HFFc6 (cell line): ENCODE measurements at regions not wholly inside any gene's neighbourhood (a gene's known extent, or its start where the extent isn't known, plus 50 kb on each side); places are given as distances from the start of the nearest gene placed in this dataset.

Experiments used
- DNase-seq: peaks from one replicate; pipeline ENCODE4 v3.0.0-alpha.2; 2018
- H3K27ac Mint-ChIP-seq: 2 replicates; pipeline ENCODE4 v1.8.0; 2020; ENCODE audit warnings: mild to moderate bottlenecking, mixed read lengths
- H3K27me3 Mint-ChIP-seq: 2 replicates; pipeline ENCODE4 v1.8.0; 2021; ENCODE audit warnings: mild to moderate bottlenecking, moderate library complexity, mixed read lengths; ENCODE audit not compliant: insufficient read depth
- H3K36me3 Mint-ChIP-seq: 2 replicates; pipeline ENCODE4 v1.8.0; 2021; ENCODE audit warnings: low read depth, mixed read lengths
- H3K4me1 Mint-ChIP-seq: 2 replicates; pipeline ENCODE4 v1.8.0; 2020; ENCODE audit warnings: low read depth, mixed read lengths
- H3K4me3 Mint-ChIP-seq: 2 replicates; pipeline ENCODE4 v1.8.0; 2020; ENCODE audit warnings: mild to moderate bottlenecking, moderate library complexity, mixed read lengths
- H3K9me3 Mint-ChIP-seq: 2 replicates; pipeline ENCODE4 v1.8.0; 2020; ENCODE audit warnings: mild to moderate bottlenecking, mixed read lengths
- TF ChIP-seq, protein P1 (sequence below): fragments of 200-600 bp; sonication (generic); IDR thresholded peaks from 2 replicates; pipeline ENCODE4 v1.5.0; 2021; ENCODE audit warnings: antibody characterized with exemption, mild to moderate bottlenecking

DNA sequence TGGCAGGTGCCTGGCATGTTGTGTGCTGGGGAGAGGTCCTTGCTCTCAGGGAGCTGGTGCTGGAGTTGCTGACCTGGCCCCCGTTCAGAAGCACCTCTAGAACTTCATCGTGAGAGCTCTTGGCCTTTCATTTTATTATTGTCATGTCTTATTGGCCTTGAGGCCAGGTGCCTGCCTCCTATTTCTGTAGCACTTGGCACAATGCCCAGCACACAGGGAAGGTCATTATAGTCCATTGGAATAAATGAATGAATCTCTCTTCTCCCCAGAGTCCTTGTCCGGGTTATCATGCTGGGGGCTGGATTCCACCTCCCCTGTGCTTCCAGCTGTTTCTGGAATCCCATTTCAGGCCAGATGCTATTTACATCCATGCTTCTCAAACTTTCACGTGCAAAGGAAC is 169.2 kb downstream of the HAPSTR1 start:
- Mint-ChIP-seq H3K9me3 (no peaks in the 10 kb centered on the region), H3K27me3 (peaks cover 8% of the 10 kb centered on the region), H3K4me3 (no peak overlapping the region), H3K27ac (no peak overlapping the region), H3K36me3 (no peaks in the 10 kb centered on the region), H3K4me1 (no peaks in the 10 kb centered on the region)
- TF ChIP-seq, protein P1, sequence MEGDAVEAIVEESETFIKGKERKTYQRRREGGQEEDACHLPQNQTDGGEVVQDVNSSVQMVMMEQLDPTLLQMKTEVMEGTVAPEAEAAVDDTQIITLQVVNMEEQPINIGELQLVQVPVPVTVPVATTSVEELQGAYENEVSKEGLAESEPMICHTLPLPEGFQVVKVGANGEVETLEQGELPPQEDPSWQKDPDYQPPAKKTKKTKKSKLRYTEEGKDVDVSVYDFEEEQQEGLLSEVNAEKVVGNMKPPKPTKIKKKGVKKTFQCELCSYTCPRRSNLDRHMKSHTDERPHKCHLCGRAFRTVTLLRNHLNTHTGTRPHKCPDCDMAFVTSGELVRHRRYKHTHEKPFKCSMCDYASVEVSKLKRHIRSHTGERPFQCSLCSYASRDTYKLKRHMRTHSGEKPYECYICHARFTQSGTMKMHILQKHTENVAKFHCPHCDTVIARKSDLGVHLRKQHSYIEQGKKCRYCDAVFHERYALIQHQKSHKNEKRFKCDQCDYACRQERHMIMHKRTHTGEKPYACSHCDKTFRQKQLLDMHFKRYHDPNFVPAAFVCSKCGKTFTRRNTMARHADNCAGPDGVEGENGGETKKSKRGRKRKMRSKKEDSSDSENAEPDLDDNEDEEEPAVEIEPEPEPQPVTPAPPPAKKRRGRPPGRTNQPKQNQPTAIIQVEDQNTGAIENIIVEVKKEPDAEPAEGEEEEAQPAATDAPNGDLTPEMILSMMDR: no peak
- no peak for DNase-seq

DNA sequence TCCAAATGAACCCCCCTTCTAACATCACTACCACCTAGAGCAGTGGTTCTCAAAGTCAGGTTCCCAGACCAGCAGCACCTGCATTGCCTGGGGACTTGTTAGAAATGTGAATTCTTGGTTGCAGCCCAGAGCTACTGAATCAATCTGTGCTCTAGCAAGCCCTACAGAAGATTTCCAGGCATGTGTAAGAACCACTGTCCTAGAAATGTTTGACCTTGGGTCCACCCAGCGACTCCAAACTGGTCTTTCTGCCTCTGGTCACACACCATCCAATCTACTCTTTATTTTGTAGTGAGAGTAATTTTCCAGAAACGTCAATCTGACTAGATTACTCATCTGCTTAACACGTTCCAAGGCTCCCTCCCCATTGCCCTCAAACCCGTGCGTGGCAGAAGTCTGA is 169.9 kb downstream of the HAPSTR1 start:
- Mint-ChIP-seq H3K4me1 (no peaks in the 10 kb centered on the region), H3K36me3 (no peaks in the 10 kb centered on the region), H3K27me3 (peaks cover 11% of the 10 kb centered on the region), H3K27ac (no peak overlapping the region), H3K4me3 (no peak overlapping the region), H3K9me3 (no peaks in the 10 kb centered on the region)
- DNase-seq: no peak
- TF ChIP-seq, protein P1: no peak

DNA sequence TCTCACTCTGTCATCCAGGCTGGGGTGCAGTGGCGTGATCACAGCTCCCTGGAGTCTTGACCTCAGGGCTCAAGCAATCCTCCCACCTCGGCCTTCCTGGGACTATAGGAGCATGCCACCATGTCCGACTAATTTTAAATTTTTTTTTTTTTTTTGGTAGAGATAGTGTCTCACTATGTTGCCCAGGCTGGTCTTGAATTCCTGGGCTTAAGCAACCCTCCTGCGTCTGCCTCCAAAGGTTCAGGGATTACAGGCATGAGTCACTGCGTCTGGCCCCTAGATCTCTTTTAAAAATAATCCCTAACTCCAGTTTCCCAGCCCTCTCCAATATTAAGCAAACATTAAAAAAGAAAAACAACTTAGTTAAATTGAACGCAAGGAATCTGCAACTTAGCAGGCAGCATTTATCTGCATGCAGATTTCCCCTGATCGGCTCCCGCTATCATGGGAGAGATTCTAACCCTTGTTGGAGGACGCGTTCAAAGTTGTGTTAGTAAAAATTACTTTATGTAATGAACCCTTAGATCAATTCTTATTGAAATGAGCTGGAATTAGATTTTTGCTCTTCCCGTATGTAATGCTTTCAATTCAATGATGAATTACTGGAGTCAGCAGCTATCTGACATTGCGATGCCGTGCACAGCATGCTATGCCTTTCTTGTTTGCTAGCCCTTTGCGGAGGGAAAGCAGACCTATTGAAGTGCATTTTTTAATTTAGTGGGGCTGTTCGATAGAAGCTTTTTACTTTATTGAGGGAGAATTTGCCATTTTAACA is 171.7 kb downstream of the HAPSTR1 start:
- no peaks in the 10 kb centered on the region for H3K36me3 Mint-ChIP-seq
- DNase-seq: no peak
- no peak overlapping the region for H3K4me3 Mint-ChIP-seq
- H3K4me1 Mint-ChIP-seq: no peaks in the 10 kb centered on the region
- TF ChIP-seq, protein P1: no peak
- no peaks in the 10 kb centered on the region for H3K9me3 Mint-ChIP-seq
- no peak overlapping the region for H3K27ac Mint-ChIP-seq
- H3K27me3 Mint-ChIP-seq: peaks cover 13% of the 10 kb centered on the region

DNA sequence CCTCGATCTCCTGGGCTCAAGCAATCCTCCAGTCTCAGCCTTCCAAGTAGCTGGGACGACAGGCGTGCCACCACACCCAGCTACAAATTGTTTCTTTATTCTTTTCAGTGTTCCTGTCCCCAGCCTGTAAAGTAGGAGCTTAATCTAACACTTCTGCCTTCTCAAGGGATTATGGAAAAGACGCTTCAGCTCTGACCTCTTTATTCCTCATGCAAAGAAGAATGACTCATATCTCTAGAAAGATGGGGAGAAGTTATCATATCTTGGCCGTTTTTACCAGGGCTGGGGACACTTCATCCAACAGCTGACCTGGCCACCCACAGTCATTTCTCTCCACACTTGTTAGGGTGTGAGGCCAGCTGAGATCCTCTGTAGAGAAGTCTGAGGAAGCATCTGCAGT is 172.6 kb downstream of the HAPSTR1 start:
- no peak for DNase-seq
- no peaks in the 10 kb centered on the region for H3K36me3 Mint-ChIP-seq
- H3K27me3 Mint-ChIP-seq: peaks cover 13% of the 10 kb centered on the region
- no peak overlapping the region for H3K4me3 Mint-ChIP-seq
- no peaks in the 10 kb centered on the region for H3K4me1 Mint-ChIP-seq
- TF ChIP-seq, protein P1: no peak
- H3K9me3 Mint-ChIP-seq: no peaks in the 10 kb centered on the region
- no peak overlapping the region for H3K27ac Mint-ChIP-seq

DNA sequence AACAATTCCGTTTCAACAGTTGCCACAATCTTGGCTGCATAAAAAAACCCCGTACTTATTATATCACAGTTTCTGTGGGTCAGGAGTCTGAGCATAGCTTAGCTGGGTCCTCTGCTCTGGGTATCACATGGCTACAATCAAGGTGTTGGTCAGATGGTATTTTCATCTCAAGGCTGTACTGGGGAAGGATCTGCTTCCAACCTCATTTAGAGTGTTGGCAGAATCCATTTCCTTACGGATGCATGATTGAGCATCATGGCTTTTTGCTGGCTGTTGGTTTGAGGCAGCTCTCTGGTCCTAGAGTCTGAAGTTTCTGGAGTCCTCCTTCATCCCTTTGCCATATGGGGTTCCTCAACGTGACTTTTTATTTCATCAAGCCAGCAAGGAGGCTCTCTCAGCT is 177.0 kb downstream of the HAPSTR1 start:
- no peaks in the 10 kb centered on the region for H3K36me3 Mint-ChIP-seq

More for the DNA sequence above, 177.0 kb downstream of the HAPSTR1 start:
- no peaks in the 10 kb centered on the region for H3K9me3 Mint-ChIP-seq
- H3K27me3 Mint-ChIP-seq: peaks cover 11% of the 10 kb centered on the region; the same call in 1 of the 2 replicates
- TF ChIP-seq, protein P1: no peak
- DNase-seq: no peak
- no peak overlapping the region for H3K4me3 Mint-ChIP-seq
- H3K4me1 Mint-ChIP-seq: no peaks in the 10 kb centered on the region
- no peak overlapping the region for H3K27ac Mint-ChIP-seq
